ENCODE measurements at regions not wholly inside any gene's neighbourhood (a gene's known extent, or its start where the extent isn't known, plus 50 kb on each side); places are given as distances from the start of the nearest gene placed in this dataset.

DNA sequence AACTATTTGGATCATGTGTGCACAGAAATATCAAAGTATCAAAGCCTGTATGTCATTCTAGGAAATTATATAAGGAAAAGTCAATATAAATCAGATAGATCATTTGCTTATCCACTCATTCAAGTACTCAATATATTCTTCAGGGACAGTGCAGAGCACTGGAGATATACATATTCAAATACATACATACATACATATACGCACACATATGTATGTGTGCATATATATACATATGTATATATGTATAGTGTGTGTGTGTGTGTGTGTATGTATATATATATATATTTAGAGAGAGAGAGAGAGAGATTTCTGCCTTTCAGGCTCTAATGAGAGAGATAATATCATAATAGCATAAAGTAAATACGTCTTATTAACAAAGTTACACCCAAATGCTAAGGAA, 169.2 kb downstream of the PMP22 start (continued):
- TF ChIP-seq, protein P1, sequence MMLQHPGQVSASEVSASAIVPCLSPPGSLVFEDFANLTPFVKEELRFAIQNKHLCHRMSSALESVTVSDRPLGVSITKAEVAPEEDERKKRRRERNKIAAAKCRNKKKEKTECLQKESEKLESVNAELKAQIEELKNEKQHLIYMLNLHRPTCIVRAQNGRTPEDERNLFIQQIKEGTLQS (IDR thresholded peaks at IDR 0.05; ENCODE audit: insufficient read depth, low read depth, low read length): no peak

Data from H1 (cell line).